HG03565 (cell line): ENCODE measurements at regions not wholly inside any gene's neighbourhood (a gene's known extent, or its start where the extent isn't known, plus 50 kb on each side); places are given as distances from the start of the nearest gene placed in this dataset.

Experiments
- ATAC-seq: cut with Tn5 transposase; IDR thresholded peaks from one replicate; pipeline ENCODE4 v1.9.1; 2021; ENCODE audit warnings: mild to moderate bottlenecking, moderate library complexity; ENCODE audit not compliant: unreplicated experiment

GRCh38 chr2:2935445-2936149, 442.0 kb downstream of the EIPR1 start:
- no peak for ATAC-seq

DNA sequence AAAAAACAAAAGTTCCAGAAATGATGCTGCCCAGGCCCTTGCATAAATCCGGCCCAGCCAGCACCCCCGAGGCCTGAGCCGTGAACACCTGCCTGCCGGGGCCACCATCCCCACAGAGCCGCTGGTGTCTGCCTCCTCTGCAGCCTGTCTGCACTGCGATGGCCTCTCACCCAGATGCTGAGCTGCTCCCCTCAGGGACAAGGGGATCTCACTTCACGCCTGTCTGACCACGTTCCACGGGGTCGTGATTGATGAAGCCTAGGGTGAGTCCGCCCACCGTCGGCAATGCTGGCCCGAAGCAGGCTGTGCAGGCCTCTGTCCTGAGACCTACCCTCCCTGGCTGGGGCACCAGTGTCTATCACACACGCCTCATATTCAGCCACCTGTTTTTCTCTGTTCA, 444.2 kb downstream of the EIPR1 start:
- ATAC-seq: no peak

DNA sequence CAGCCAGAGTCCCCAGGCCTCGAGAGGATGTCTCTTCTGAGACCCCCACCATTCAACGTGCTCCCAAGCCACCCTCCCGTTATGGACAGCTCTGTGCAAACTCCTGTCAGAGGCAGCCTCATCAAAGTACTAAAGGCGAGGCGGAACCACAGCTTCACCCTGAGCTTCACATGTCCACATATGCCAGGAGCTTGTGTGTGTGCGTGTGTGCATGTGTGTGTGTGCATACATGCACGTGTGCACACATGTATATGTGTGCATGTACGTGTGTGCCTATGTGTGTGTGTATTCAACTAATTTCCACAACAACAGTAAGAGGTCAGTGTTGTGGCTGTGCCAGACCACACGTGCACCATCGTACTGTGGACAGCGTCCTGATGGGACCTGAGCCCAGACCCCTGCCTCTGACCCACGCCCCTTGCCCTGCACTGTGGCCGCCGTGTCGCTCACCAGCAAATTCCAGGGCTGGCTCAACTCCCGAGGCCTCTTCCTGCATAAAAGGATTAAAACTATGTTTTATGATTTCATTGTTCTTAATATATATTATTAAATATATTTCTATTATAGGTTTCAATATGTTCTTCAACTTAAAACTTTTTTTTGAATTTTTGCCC, 444.8 kb downstream of the EIPR1 start:
- ATAC-seq: no peak

DNA sequence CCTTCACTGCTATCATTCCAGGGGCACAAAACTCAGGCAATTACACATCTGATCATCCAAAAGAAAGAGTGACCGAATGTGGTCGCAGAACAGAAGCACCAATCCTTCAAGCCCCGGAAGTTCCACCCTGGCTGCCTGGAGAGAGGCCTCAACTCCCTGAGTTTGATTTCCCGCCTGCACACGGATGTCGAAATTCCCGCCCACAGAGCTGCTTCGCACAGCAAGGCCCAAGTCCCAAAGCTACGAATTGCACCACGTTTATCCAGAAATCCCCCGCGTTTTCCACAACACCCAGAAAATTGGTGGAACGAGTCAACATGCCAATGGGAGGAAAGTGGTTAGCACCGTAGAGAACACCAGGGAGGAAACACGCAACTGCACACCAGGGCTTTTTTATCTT, 445.4 kb downstream of the EIPR1 start:
- no peak for ATAC-seq

- no peak for ATAC-seq
These were observed 446.1 kb downstream of the EIPR1 start for GRCh38 chr2:2931318-2932075.

DNA sequence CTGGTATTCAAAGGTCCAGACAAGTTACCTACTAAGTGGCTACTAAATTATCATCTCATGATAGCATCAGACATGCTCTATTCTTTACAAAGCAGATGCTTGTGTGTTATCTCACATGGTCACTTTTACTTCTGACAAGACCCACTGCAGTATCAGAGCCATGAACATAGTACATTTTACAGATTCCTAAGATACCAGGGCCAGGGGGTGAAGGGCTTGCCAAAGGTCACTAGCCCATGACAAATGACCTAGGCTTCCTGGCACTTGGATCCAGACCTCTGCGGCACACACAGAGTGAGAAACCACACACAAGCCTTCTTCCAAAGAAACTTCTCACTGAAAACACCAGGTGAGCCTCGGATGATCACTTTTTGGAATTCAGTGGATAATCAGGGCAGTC, 446.8 kb downstream of the EIPR1 start:
- no peak for ATAC-seq

GRCh38 chr2:2926858-2927175, 450.8 kb downstream of the EIPR1 start:
- peak; percentile 60 for ATAC-seq

DNA sequence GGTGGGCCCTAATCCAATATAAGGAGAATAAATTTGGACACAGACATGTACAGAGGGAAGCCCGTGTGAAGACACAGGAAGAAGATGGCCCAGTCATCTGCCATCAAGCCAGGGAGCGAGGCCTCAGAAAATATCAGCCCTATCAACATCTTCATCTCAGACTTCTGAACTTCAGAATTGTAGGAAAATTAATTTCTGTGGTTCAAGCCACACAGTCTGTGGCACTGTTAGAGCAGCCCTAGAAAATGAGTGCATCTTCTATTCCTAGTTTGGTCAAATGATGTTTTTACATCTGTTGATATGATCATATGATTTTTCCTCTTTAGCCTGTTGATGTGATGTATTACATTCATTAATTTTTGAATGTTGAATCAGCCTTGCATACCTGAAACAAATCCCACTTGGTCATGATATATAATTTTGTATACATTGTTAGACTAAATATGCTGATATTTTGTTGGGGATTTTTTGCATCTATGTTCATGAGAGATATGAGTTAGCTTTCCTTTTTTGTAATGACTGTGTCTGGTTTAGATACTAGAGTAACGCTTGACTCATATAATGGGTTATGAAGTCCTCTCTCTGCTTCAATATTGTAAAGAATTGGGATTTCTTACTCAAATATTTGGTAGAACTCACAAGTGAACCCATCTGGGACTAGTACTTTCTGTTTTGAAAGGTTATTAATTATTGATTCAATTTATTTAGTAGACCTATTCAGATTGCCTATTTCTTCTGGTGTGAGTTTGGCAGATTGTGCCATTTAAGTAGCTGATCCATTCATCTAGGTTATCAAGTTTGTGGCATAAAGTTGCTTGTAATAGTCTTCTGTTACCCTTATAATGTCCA, 451.4 kb downstream of the EIPR1 start:
- peak; percentile 84 for ATAC-seq

DNA sequence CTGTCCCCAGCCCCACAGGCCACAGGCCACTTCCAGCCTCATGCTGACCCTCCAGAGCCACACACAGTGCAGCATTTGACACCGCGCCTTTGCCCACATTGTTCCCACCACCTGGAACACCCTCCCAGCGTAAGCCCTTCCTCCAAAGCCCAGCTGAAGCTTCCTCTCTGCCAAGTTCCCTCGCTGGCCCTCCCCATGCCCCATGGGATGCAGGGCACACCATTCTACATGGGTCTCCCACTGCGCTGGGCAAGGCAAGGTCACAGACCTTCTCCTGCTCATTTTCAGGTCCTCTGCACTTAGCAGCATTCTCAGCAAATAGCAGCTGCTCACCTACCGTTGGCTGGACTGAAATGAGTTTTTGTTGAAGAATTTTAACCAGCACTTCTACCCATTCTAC, 455.5 kb downstream of the EIPR1 start:
- no peak for ATAC-seq

DNA sequence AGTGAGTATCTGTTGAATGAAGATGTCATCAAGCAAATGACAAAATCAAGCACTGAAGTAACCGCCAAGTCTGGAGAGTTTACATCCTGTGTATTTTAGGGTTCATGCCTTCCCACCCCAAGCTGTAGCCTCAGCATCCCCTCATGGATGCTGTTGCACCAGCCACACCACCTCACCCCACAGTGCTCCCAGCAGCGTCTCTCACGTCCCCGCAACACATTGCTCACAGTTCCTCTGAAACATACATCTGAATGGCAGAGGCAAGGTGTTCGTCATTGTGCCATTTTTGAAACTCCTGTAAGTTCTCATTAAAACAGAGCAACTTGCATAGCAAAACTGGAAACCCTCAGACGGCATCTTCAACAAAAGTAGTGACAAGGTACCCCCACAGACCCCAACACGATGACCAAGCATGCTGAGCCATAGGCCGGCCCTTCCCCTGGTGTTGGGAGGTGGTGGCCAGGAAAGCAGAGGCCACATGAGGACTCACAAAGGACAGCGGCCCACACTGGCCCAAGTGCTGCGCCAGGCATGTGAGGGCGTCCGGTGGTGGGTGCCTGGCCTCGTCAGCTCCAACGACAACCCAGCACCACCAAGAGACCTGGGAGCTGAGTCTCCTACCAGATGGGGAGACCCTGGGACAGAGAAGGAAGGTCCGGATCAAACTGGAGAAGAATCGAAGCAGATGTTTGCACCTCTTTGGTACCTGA, 456.5 kb downstream of the EIPR1 start:
- no peak for ATAC-seq

DNA sequence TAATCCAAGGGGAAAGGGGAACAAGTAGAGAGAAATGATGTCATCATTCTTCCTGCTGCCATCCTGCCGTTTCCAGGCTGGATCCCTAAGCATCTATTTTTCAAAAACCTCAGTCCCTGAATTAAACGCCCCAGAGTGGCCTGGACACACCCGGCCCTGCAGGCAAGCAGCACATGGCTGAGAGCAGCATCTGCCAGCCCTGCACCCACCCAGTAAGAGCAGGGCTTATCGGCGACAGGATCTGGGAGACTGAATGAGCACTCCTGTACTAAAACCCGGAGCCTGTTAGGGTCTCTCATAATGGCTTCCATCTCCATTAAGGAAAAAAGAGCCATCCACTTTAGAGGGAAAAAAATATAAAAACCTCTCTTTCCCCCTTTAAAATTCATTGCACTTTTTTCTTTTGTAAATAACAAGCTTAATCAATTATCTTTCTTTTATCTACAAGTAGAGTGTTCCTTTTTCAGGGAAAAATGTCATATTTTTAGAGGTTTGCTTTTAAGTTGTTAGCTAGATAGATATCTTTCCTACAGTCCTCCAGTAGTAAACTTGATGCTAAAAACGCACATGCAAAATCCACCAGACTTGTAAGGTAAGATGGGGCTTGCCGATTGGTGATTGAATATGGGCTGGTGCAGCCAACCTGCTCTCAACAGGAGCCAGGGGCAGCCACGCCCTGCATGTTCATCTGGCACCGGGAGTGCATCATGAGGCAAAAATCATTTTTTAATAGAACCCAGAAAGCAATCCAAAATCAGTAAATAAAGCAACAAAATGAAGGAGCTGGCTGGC, 457.8 kb downstream of the EIPR1 start:
- ATAC-seq: no peak

DNA sequence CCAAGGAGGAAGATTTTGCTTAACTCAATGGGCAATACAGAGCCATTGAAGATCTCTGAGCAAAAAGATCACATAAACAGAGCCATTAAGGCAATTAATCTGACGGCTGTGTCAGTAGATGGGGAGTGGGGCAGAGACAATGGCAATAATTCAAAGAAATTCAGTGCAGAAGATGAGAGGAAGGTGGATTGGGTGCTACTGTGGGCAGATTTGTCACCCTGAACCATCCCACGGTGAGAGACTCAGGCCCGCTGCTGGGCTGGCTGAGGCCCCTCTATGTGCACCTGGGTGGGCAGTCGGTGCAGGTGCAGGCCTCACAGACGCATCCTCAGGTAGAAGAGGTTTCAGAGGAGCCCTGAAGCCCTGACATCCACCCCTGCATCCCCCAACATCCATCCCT, 458.6 kb downstream of the EIPR1 start:
- no peak for ATAC-seq

DNA sequence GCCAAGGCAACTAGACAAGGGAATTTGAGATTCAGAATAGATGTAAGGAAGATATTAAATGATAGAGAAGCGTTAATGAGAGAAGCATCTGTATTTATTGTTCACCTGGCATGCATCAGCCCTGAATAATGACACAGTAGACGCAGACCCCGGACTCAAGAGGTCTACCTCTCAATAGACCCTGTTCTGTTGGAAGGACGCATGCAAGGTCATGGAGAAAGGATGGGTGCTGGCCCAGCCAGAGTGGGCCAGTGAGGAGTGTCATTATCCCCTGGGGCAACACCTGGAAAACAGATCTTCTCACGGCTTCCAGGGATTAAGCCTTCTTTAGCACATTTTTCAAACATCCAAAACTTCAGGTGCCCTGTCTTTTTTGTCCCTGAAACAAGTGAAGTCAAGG, 461.0 kb downstream of the EIPR1 start:
- ATAC-seq: no peak

DNA sequence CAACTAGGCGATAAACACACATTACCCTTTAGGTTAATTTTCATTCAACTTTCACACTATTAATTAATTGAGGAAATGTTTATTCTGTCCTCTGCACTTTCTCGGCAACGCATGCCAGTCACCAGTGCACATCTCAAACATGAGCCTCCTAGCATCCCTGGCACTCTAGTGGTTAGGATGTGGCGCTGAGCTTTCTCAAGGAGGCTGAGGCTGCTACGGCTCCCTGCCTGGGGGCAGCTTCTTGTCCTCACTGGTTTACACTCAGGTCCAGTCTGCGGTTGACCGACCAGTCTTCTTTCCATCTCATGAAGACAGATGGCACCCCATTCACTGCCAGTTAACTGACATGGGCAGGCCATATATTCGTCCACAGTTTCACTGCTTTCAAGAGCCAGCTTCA, 463.4 kb downstream of the EIPR1 start:
- no peak for ATAC-seq

GRCh38 chr2:2913601-2914120, 464.0 kb downstream of the EIPR1 start:
- no peak for ATAC-seq

DNA sequence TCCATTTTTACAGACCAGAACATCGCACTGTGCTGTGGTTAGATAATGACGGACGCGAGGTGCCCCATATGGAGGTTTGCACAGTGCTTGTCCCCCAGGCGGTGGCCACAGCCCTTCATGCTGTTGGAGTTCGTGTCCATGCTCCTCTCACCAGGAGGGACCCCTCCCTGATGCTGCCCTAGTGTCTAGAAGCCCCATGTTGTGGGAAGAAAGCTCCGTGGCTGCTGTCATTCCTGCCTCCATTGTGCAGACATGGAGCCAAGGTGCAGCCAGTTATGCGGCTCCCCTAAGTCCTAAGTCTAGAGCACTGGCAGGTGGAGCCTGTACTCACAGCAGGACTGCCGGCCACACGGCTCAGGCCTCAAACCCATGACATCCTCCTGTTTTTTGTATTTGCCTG, 464.9 kb downstream of the EIPR1 start:
- no peak for ATAC-seq

DNA sequence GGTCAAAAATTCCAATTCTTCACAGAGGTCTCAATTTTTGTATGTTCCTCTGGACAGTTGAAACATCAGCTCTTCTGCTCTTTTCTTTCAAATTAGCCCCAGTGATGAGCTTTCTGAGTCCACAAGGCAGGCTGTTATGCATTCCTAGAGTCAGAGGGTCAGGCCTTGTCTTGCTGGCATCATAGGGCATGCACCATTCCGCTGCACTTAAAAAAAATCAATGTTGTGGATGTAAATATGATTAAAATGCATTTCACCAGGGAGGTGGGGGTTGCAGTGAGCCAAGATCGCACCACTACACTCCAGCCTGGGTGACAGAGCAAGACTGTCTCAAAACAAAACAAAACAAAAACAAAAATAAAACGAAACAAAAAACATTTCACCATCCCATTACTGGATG, 465.3 kb downstream of the EIPR1 start:
- ATAC-seq: no peak

DNA sequence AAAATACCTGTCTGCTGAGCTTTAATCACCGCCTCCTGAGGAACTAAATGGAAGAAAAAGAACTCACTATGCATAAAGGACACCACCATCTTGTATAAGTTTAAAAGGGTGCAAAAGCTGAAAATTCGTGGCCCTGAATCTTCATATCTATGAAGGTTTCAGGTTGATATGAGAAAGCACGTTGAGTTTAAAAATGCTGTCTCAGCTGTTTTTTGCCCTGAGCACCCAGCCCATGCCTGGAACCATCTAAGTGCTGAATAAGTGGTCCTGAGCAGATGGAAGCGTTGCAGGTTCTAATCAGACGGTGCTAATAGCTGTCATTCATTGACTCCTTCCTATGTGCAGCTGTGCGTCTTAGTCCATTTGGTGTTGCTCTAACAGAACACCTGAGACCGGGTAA, 467.4 kb downstream of the EIPR1 start:
- ATAC-seq: no peak

- ATAC-seq: no peak
These were observed 468.3 kb downstream of the EIPR1 start for GRCh38 chr2:2909086-2910035.
